ENCODE measurements at regions not wholly inside any gene's neighbourhood (a gene's known extent, or its start where the extent isn't known, plus 50 kb on each side); places are given as distances from the start of the nearest gene placed in this dataset.

- Histone ChIP-seq H3K4me3 (no peak overlapping the region), H3K27ac (peak overlapping the region in 3 of 5 donors; percentile 1 to 73 (median 41)), H3K27me3 (no peaks in the 10 kb centered on the region), H3K4me1 (peaks cover 35 to 75% (median 58%) of the 10 kb centered on the region in 4 donors), H3K36me3 (no peaks in the 10 kb centered on the region), H3K9me3 (no peaks in the 10 kb centered on the region)
- peak; percentile 43 for DNase-seq
- intact Hi-C loops (cut with DNase I; ENCODE audit: low total_unique reads) = no loop called here
- 22 to 46% (median 40%) methylated on average over 2 of the region's 2 CpGs for WGBS, 5 donors
- no peak for TF ChIP-seq POLR2A (IDR thresholded peaks at IDR 0.05)
- no peak for TF ChIP-seq POLR2AphosphoS5 (IDR thresholded peaks at IDR 0.05)
- TF ChIP-seq CTCF (IDR thresholded peaks at IDR 0.05) = no peak
- TF ChIP-seq EP300 (IDR thresholded peaks at IDR 0.05) = no peak
These were observed 159.7 kb upstream of the ELL2 start for GRCh38 chr5:96121364-96121763.

- no peak for DNase-seq
- H3K9me3 ChIP-seq = no peaks in the 10 kb centered on the region
- peaks cover 31 to 73% (median 52%) of the 10 kb centered on the region in 4 donors for H3K4me1 ChIP-seq
- peak overlapping the region in 2 of 5 donors; percentile 15 to 44 for H3K27ac ChIP-seq
- no peaks in the 10 kb centered on the region for H3K36me3 ChIP-seq
- WGBS, 5 donors = 42 to 65% (median 53%) methylated on average over 1 of the region's 1 CpG
- no peak overlapping the region for H3K4me3 ChIP-seq
- intact Hi-C loops (cut with DNase I; ENCODE audit: low total_unique reads) = no loop called here
- no peak for TF ChIP-seq POLR2A (IDR thresholded peaks at IDR 0.05)
- TF ChIP-seq CTCF (IDR thresholded peaks at IDR 0.05) = no peak
- no peak for TF ChIP-seq POLR2AphosphoS5 (IDR thresholded peaks at IDR 0.05)
- TF ChIP-seq EP300 (IDR thresholded peaks at IDR 0.05) = no peak
- H3K27me3 ChIP-seq = no peaks in the 10 kb centered on the region
These were observed 158.5 kb upstream of the ELL2 start for GRCh38 chr5:96120120-96120519.

GRCh38 chr5:96117771-96118651 lies 156.4 kb upstream of the ELL2 start:
- no peaks in the 10 kb centered on the region for H3K27me3 ChIP-seq
- H3K4me3 ChIP-seq = no peak overlapping the region
- DNase-seq = peak in 1 of 2 donors; percentile 32
- WGBS, 5 donors = 25 to 41% (median 35%) methylated on average over 3 of the region's 3 CpGs
- peaks cover 16 to 83% (median 57%) of the 10 kb centered on the region in 4 donors for H3K4me1 ChIP-seq
- TF ChIP-seq EP300 (IDR thresholded peaks at IDR 0.05) = no peak
- TF ChIP-seq POLR2AphosphoS5 (IDR thresholded peaks at IDR 0.05) = peak in 1 of 3 donors; percentile 36
- H3K36me3 ChIP-seq = no peaks in the 10 kb centered on the region
- intact Hi-C loops (cut with DNase I; ENCODE audit: low total_unique reads) = no loop called here
- H3K9me3 ChIP-seq = no peaks in the 10 kb centered on the region
- peak overlapping the region in 4 of 5 donors; percentile 32 to 58 (median 45) for H3K27ac ChIP-seq

- DNase-seq = no peak
- no peaks in the 10 kb centered on the region for H3K36me3 ChIP-seq
- H3K27me3 ChIP-seq = no peaks in the 10 kb centered on the region
- H3K4me1 ChIP-seq = peaks cover 16 to 73% (median 67%) of the 10 kb centered on the region in 4 donors
- WGBS, 5 donors = 44 to 77% (median 48%) methylated on average over 1 of the region's 1 CpG
- no peak overlapping the region for H3K4me3 ChIP-seq
- no peaks in the 10 kb centered on the region for H3K9me3 ChIP-seq
- intact Hi-C loops (cut with DNase I; ENCODE audit: low total_unique reads) = no loop called here
- H3K27ac ChIP-seq = peak overlapping the region in 3 of 5 donors; percentile 66 to 81 (median 76)
- TF ChIP-seq EP300 (IDR thresholded peaks at IDR 0.05) = no peak
- TF ChIP-seq POLR2AphosphoS5 (IDR thresholded peaks at IDR 0.05) = no peak
- no peak for TF ChIP-seq CTCF (IDR thresholded peaks at IDR 0.05)
- TF ChIP-seq POLR2A (IDR thresholded peaks at IDR 0.05) = no peak
These were observed 153.6 kb upstream of the ELL2 start for GRCh38 chr5:96115147-96115807.

Data from stomach (tissue), 8 donors.